ENCODE measurements at regions not wholly inside any gene's neighbourhood (a gene's known extent, or its start where the extent isn't known, plus 50 kb on each side); places are given as distances from the start of the nearest gene placed in this dataset.
A peak's percentile ranks its signal among the peaks of the same experiment; 100 is the strongest.

GRCh38 chr16:85383836-85384832, 229.0 kb upstream of the GSE1 start:
- no peak for DNase-seq (ENCODE audit: extremely low read depth in 1 of 2, low read depth in 1 of 2)

GRCh38 chr16:85384833-85385462, 228.2 kb upstream of the GSE1 start:
- no peak for DNase-seq (ENCODE audit: extremely low read depth in 1 of 2, low read depth in 1 of 2)

GRCh38 chr16:85385463-85386331, 227.4 kb upstream of the GSE1 start:
- DNase-seq (ENCODE audit: extremely low read depth in 1 of 2, low read depth in 1 of 2), result no peak

GRCh38 chr16:85386467-85387170, 226.5 kb upstream of the GSE1 start:
- no peak for DNase-seq (ENCODE audit: extremely low read depth in 1 of 2, low read depth in 1 of 2)

- no peak for DNase-seq (ENCODE audit: extremely low read depth in 1 of 2, low read depth in 1 of 2)
Measured at GRCh38 chr16:85387171-85387507, 226.0 kb upstream of the GSE1 start.

GRCh38 chr16:85387731-85388295, 225.3 kb upstream of the GSE1 start:
- no peak for DNase-seq (ENCODE audit: extremely low read depth in 1 of 2, low read depth in 1 of 2)

DNA sequence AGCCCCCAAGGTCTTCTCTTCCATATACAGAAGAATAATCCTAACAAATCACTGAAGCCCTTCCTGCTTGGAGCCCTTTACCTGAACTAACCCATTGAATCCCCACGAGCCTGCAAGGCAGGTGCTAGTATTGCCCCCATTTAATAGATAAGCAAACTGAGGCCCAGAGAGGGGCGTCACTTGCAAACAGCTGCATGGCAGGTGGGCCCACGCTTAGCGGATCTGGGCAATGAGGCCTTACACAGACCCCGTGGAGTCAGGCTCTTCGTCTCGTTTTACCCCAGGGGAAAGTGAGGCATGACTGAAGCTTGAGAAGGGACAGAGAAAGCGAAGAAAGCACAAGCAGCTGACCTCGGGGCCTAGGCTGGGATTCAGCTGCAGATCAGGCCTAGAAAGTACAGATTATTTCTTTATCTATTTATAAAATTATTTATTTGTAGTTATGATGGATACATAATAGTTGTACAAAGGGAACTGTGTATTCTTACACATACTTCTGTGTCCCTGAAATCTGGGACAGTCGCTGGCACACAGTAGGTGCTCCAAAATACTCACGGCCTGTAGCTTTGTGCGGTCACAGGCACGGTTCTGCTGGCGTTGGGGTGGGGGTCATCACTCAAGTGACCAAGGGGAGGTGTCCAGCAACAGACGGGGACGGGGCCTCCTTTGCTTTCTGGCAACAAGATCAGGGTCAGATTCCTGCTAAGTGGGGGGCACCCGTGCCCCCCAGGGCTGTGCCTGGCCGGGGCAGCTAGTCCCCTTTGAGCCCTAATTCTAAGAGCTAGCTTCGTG, 223.2 kb upstream of the GSE1 start:
- no peak for DNase-seq (ENCODE audit: extremely low read depth in 1 of 2, low read depth in 1 of 2)

DNA sequence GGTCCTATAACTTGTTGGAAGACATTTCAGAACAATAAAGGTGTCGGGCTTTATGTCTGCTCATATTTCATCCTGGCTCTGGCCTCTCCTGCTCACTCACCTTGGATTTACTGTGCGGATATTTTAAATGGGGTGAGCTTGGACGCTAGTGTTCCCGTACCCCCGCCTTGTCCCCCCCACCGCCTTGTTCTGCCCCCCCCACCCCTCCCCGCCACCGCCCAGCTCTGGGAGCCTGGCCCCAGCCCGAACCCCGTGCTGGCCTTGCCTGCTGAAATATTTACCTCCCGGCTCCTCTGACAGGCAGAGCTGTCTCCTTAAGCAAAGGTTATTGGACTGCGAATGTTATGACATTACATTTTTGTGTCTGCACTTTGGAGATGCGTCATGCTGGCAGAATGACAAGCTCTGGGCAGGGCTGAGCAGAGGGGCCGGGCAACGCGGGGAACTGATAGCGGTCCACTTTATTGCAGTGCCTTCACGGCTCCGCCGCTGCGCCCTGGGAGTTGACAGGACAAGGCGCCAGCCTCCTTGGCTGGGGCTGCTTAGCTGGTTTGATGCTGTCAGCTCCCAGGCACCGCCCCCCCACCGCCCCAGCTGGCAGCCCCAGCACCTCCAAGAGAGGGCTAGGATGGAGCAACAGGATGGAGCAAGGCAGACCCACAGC, 222.5 kb upstream of the GSE1 start:
- no peak for DNase-seq (ENCODE audit: extremely low read depth in 1 of 2, low read depth in 1 of 2)

DNA sequence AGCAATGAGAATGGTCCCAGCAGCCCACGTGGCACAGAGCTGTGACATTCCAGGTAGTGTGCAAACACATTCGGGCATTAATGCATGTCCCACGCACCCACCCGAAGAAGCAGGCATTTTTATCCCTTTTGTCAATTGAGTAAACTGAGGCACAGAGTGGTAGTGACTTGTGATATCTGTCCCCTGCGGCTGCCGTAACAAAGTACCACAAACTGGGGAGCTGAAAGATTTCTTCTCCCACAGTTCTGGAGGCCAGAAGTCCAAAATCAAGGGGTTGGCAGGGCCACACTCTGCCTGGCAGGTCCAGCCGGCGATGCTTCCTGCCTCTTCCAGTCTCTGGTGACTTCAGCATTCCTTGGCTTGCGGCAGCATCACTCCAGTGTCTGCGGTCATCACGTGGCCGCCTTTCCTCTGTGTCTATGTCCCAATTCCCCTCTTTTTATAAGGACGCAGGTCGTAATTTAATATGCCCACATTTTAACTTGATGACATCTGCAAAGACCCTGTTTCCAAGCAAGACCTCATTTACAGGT, 221.9 kb upstream of the GSE1 start:
- no peak for DNase-seq (ENCODE audit: extremely low read depth in 1 of 2, low read depth in 1 of 2)

- DNase-seq (ENCODE audit: extremely low read depth in 1 of 2, low read depth in 1 of 2), result no peak
Measured at GRCh38 chr16:85391769-85392583, 221.1 kb upstream of the GSE1 start.

DNA sequence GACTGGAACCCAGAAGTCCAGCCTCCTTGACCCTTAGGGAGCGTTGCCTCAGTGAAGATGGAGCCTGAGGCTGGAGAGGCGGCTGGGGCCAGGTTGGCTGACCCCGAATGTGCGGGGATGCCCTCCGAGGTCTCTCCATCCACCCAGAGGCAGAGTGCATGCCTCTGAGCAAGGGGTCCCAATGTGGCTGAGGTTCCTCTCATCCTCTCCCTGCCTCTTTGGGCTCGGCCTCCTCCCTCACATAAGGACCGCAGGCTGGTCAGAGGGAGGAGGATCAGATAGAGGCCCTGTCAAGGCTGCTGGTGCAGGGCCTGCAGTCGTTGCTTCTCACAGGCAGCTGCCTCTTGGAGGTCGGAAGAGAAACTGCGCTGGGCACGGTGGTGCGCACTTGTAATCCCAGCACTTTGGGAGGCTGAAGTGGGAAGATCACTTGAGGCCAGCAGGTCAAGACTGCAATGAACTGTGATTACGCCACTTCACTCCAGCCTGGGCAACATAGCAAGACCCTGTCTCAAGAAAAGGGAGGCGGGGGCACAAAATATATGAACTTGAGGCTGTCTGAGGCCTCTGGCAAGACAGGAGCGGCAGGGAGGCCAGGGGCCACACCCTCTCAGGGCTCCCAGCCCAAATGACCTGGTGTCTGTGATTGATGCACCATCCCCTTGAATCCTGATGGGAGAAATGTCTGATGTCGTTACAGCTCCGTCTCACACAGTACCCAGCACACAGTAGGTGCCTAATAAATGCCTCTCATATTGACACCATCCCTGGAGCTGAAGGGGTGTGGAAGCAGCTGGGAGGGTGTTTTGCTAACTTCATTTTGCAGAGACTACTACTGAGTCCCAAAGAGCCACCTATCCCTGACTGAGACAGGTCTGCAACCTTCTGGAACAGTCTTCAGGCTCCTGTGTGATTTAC, 220.1 kb upstream of the GSE1 start:
- no peak for DNase-seq (ENCODE audit: extremely low read depth in 1 of 2, low read depth in 1 of 2)

DNA sequence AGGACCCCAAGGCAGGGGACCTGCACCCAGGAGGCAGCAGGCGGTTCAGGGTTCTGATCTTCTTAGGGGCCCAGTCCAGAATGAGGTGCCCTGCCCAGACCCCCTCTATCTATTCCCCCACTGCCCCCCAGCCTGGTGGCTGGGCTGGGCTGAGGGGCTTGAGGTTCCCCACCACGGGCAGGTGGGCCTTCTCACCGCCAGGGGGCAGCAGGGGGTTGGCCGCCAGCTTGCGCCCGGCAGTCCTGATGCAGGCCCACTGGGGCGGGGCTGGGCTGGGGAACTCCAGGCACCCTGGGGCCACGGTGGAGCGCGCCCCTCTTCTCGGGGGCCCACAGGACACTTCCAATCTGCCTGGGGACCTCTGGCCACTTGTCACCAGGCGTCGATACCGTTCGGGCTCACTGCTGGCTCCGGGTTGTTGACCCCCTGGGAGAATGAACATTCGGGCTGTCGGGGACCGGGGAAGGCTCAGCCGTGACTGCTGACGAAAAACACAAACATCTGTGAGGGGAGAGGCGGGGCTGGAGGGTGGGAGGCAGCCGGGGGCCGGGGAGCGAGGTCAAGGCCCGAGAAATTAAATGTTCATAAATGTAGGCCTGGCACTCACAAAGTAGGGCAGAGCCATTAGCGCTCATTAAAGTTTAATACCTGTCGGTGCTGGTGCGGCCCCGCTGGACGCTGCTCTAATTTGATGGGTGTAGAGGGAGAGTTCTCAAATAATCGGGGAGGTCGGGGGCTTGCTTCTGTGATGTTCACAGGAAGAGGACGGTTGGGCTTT, 219.3 kb upstream of the GSE1 start:
- peak; percentile 38 to 53 for DNase-seq (ENCODE audit: extremely low read depth in 1 of 2, low read depth in 1 of 2)

DNA sequence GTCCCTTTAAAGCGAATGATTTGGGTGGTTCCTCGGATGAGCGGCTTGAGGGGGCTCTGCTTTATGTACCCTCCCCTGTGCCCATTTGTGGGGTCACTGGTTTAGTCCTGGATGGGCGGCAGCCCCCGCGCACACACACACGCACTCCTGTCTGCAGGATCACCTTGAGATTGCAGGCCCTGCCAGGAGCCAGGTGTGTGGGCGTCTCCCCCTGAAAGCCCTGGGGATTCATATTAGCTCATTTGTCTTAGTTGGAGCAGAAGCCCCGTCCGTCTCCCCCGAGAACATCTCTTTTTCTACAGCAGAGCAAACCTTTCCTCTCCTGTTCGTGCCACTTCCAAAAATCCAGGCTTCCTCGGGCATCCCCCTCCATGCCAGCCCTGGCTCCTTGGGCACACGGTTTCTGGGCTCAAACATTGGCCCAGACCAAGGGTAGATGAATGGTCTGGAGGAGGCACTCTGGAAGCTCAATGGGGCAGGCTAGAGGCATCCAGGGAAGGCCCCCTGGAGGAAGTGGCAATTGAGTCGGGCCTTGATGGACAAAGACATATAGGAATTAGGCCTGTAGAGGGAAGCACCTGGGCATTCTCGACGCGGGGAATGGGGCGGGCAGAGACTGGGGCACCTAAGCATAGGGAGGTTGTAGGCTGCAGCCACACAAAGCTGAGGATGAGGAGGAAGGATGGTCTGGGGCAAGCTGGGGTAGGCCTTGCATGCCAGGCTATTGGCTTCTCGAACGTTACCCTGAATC, 218.5 kb upstream of the GSE1 start:
- no peak for DNase-seq (ENCODE audit: extremely low read depth in 1 of 2, low read depth in 1 of 2)

DNA sequence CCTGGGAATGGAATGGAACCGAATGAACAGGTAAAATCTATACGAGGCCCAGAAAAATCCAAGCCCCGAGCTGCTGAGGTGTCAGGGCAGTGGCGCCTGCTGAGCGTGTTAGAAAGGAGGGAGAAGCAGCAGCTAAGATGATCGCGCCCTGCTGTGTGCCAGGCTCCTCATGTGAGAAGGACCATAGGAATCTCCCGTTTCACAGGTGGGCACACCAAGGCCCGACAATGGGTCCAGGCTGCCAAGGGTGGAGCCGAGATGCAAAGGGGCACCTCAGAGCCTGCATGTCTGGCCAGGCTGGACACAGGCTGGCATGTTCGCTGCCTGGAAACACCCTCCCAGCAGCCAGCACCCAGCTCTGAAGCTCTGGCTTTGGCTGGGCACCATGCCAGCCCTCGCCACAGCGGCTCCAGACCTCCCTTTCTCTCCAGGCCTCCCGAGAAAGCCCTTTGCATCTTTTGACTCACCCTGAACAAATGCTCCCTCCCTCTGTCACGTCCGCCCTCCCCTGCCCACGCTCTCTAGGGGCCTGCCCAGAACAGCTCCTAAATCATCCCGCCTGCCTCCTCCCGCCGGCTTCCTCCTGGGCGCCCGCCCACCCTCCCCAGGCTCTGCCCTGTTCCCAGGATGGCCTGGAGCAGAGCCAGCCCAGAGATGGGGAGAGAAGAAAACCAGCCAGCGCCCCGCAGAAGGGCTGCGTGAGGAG, 217.8 kb upstream of the GSE1 start:
- no peak for DNase-seq (ENCODE audit: extremely low read depth in 1 of 2, low read depth in 1 of 2)
